Kidney (tissue), 13 donors: ENCODE measurements at regions not wholly inside any gene's neighbourhood (a gene's known extent, or its start where the extent isn't known, plus 50 kb on each side); places are given as distances from the start of the nearest gene placed in this dataset.

Experiments used
- DNase-seq, 5 donors: peaks; one replicate each; pipeline ENCODE4 v3.0.0-alpha.2; 2013 to 2020
- FAIRE-seq: peaks from 2 replicates; lab custom pipeline; 2012; peaks lifted over from hg19 to GRCh38; lab: Jason Lieb, UNC
- H3K27ac ChIP-seq, 2 donors: one replicate each; pipeline ENCODE4 v1.7.0; 2013; ENCODE audit warnings: low read depth in 2 of 2, low read length in 2 of 2, inconsistent platforms in 1 of 2
- H3K27me3 ChIP-seq: one replicate; pipeline ENCODE4 v1.7.1; 2013; ENCODE audit warnings: low read length, inconsistent platforms; ENCODE audit not compliant: control insufficient read depth, insufficient read depth
- H3K36me3 ChIP-seq, 3 donors: one replicate each; pipeline versions ENCODE4 v1.7.0 to v1.7.1; 2013; ENCODE audit warnings: low read length in 3 of 3, control low read depth in 1 of 3, inconsistent platforms in 1 of 3; ENCODE audit not compliant: insufficient read depth in 3 of 3, control insufficient read depth in 2 of 3
- H3K4me1 ChIP-seq, 3 donors: one replicate each; pipeline versions ENCODE4 v1.7.0 to v1.7.1; 2013; ENCODE audit warnings: low read length in 3 of 3, inconsistent platforms in 1 of 3, low read depth in 1 of 3; ENCODE audit not compliant: control insufficient read depth in 2 of 3, insufficient read depth in 2 of 3
- H3K4me3 ChIP-seq, 3 donors: one replicate each; pipeline versions ENCODE4 v1.7.0 to v1.8.1; 2013; ENCODE audit warnings: low read length in 3 of 3, control low read depth in 1 of 3, inconsistent platforms in 1 of 3
- H3K9ac ChIP-seq, 3 donors: one replicate each; pipeline versions ENCODE4 v1.7.0 to v1.7.1; 2013; ENCODE audit warnings: low read length in 3 of 3, control low read depth in 1 of 3, inconsistent platforms in 1 of 3
- H3K9me3 ChIP-seq, 3 donors: one replicate each; pipeline versions ENCODE4 v1.7.0 to v1.7.1; 2013; ENCODE audit warnings: low read length in 3 of 3, control low read depth in 1 of 3, inconsistent platforms in 1 of 3; ENCODE audit not compliant: control insufficient read depth in 2 of 3, insufficient read depth in 1 of 3
- intact Hi-C: fragments of 100-400 bp; cut with DNase I; formaldehyde crosslinking; loops from one replicate; pipeline ENCODE4 v1.11.1; 2022
- TF ChIP-seq, protein P1 (sequence below): IDR thresholded peaks from 3 replicates; pipeline ENCODE4 v1.5.1; 2012; ENCODE audit warnings: mild to moderate bottlenecking, moderate library complexity, borderline replicate concordance; ENCODE audit not compliant: insufficient read depth; ENCODE audit errors: extremely low read depth
- donor health status: control.
- donor health status: control.
- donor health status: control.
- donor health status: control.
- donor health status: control.
- donor health status: DM: yes; HTN: yes; CAD: no.
- donor health status: Normal renal cell carcinoma (clear cell type).

DNA sequence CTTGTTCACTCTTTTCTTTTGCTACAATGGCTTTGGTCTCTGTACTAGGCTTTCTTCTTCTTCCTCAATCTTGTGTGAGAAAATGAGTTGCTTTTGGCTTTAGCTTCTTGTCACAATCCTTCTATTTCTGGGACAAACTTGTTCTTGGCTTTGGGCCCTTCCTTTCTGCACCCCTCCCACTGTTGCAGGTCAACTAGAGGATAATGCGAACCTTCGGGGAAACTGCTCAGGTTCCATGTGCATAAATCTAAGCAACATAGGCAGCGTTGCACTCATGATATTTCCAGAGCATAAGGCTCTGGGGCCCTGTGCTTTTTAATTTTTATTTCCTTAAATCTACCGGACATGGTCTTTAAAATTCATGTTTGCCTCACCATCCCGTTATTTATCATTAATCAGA lies 89.8 kb upstream of the LRIG3 start:
- TF ChIP-seq, protein P1, sequence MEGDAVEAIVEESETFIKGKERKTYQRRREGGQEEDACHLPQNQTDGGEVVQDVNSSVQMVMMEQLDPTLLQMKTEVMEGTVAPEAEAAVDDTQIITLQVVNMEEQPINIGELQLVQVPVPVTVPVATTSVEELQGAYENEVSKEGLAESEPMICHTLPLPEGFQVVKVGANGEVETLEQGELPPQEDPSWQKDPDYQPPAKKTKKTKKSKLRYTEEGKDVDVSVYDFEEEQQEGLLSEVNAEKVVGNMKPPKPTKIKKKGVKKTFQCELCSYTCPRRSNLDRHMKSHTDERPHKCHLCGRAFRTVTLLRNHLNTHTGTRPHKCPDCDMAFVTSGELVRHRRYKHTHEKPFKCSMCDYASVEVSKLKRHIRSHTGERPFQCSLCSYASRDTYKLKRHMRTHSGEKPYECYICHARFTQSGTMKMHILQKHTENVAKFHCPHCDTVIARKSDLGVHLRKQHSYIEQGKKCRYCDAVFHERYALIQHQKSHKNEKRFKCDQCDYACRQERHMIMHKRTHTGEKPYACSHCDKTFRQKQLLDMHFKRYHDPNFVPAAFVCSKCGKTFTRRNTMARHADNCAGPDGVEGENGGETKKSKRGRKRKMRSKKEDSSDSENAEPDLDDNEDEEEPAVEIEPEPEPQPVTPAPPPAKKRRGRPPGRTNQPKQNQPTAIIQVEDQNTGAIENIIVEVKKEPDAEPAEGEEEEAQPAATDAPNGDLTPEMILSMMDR: no peak
- Histone ChIP-seq H3K4me3 (no peak overlapping the region), H3K4me1 (no peaks in the 10 kb centered on the region), H3K9me3 (no peaks in the 10 kb centered on the region), H3K27ac (no peak overlapping the region), H3K9ac (no peak overlapping the region), H3K36me3 (no peaks in the 10 kb centered on the region), H3K27me3 (no peaks in the 10 kb centered on the region)
- intact Hi-C loops: no loop called here
- FAIRE-seq (no peak), DNase-seq (peak in 1 of 5 donors; percentile 55)

DNA sequence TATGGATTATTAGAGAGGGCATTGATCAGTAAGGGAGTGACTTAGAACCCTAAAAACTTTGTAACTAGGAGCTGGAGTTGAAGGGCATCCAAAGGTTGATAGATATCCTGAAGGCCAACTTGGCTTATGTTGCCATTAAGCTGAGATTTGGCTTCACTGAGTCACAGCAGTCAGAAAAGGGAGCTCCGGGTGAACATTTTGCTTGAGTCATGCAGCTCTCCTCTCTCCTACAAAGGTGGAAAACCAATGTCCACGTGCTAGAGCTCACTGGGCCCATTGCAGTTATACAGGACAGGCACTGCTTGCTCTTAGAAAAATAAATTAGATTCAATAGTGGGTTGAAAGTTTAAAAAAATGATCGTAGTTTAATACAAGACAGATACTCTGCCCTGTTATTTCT lies 87.3 kb upstream of the LRIG3 start:
- intact Hi-C loops: no loop called here
- no peak for FAIRE-seq
- TF ChIP-seq, protein P1: no peak

DNA sequence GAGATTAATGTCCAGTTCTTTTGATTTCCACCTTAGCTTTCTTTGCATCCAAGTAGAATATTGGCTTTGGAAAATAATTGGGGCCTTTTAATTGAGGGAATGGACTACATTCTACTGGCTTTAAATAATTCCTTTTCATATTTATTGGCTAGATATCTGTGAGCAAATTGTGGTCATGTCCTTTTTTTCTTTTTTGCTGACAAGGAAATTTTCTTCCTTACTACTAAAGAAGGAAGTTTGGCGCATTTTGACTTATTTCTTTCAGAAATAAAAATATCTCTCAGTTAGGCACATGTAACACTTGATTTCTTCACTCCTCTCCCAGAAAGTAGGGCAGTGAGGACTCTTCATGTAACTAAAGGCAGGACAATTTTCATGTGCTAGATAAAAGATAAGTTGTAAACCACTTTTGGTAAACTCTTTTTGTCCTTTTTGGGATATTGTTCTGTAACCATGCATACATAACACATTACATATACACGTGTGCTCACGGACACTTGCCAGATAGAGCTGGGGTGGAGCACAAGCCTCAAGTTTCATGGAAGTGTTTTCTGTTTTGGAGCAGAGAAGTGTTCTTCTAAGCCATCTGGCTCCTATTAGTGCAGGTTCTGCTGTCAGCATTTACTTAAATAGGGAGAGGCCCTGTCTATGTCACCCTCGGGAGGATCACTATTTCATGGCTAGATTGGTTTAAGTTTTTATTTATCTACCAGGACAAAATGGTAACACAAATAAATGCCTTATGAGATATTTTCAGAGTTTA lies 85.1 kb upstream of the LRIG3 start:
- FAIRE-seq: no peak
- no peak overlapping the region for H3K27ac ChIP-seq
- no peak overlapping the region for H3K4me3 ChIP-seq
- intact Hi-C loops: no loop called here
- H3K9ac ChIP-seq: no peak overlapping the region
- no peaks in the 10 kb centered on the region for H3K4me1 ChIP-seq
- H3K27me3 ChIP-seq: no peaks in the 10 kb centered on the region
- TF ChIP-seq, protein P1: no peak
- no peaks in the 10 kb centered on the region for H3K9me3 ChIP-seq
- no peak for DNase-seq
- H3K36me3 ChIP-seq: no peaks in the 10 kb centered on the region

More for the DNA sequence above, 87.3 kb upstream of the LRIG3 start:
- H3K4me3 ChIP-seq: no peak overlapping the region
- no peak overlapping the region for H3K27ac ChIP-seq
- no peak for DNase-seq
- no peak overlapping the region for H3K9ac ChIP-seq
- H3K4me1 ChIP-seq: no peaks in the 10 kb centered on the region
- H3K9me3 ChIP-seq: no peaks in the 10 kb centered on the region
- no peaks in the 10 kb centered on the region for H3K36me3 ChIP-seq
- no peaks in the 10 kb centered on the region for H3K27me3 ChIP-seq

DNA sequence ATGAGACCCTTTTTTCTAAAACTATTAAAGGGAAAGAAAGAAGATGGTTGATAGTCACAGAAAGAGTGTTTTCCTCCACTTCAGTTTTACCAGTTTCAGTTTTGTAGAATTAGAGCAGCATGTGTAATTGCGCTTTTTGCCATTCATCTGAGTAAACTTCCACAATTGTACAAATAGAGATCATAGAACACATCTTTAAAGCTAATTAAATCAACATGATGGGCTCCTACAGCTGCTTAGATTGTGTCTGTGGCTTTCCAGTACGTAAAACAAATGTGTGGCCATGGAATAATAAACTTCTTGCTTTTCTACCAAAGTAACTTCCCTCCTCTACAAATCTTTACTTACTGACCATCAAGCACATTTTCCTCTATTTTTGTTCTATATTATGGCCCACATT lies 84.2 kb upstream of the LRIG3 start:
- H3K4me3 ChIP-seq: no peak overlapping the region
- intact Hi-C loops: no loop called here
- FAIRE-seq (no peak), DNase-seq (no peak)
- no peak overlapping the region for H3K27ac ChIP-seq
- TF ChIP-seq, protein P1: no peak
- H3K4me1 ChIP-seq: no peaks in the 10 kb centered on the region
- no peaks in the 10 kb centered on the region for H3K36me3 ChIP-seq
- no peak overlapping the region for H3K9ac ChIP-seq
- H3K9me3 ChIP-seq: no peaks in the 10 kb centered on the region
- no peaks in the 10 kb centered on the region for H3K27me3 ChIP-seq
